ENCODE measurements at regions not wholly inside any gene's neighbourhood (a gene's known extent, or its start where the extent isn't known, plus 50 kb on each side); places are given as distances from the start of the nearest gene placed in this dataset.
A peak's percentile ranks its signal among the peaks of the same experiment; 100 is the strongest.
"Not testable (repeated sequence)": the region's sequence is repeated elsewhere in the genome, so short reads cannot be mapped to it uniquely, and the experiment has no call there.

DNA sequence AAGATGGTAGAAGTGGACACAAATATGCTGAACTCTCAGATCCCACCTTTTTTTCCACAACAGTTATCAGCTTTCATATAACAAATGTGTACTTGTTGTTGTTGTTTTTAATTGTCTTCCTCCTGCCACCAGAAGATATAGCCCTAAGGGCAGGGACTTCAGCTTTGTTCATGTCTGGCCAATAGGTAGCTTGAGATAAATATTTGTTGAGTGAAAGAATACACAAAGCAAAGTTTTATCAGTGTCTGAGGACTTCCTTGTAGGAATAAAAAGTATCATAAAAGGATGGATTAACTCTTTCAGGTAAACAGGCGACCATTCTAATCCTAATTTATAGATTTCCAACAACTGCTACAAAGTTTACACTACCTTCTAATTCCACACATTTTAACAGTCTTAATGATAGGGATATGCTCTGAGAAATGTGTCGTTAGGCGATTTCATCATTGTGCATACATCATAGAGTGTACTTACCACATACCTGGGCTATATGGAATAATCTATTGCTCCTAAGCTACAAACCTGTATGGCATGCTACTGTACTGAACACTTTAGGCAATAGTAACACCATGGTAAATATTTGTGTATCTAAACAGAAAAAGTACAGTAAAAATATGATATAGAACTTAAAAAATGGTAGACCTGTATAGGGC lies 186.1 kb downstream of the ATOH1 start:
- DNase-seq (ENCODE audit: low spot score) = no peak

DNA sequence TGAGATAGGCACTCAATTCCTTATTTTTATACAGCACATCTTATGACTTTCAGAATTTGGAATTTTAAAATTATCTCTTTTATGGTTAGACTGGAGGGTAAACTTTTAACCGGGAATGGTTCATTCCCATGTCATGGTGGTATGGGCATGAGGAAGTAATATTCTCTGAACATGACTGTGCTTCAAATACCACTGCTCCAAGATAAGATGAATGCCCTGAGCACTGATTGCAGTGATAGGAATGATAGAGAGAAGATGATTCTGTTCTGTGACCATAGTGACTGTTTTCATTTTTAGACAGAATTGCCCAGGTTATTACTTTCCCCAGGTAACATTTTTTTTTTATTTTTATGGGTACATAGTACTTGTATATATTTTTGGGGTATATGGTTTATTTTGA lies 187.4 kb downstream of the ATOH1 start:
- no peak for DNase-seq (ENCODE audit: low spot score)

DNA sequence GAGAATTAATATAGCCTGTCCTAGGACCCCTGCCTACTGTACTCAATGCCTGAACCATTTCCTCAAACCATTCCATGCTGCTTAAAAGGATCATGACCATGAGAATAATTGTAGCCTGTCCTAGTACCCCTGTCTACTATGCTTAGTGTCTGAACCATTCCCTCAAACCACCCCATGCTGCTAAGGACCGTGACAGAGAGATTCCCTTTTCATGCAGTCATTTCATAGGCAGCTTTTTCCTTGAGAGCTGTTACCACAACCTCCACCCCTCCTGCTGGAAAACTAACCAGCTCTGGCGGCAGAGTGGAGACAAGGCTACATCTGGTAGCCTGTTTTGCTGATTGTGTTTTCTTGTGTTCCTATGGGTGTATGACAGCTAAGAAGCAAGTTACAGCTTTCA lies 174.9 kb upstream of the SMARCAD1 start:
- no peak for DNase-seq (ENCODE audit: low spot score)

DNA sequence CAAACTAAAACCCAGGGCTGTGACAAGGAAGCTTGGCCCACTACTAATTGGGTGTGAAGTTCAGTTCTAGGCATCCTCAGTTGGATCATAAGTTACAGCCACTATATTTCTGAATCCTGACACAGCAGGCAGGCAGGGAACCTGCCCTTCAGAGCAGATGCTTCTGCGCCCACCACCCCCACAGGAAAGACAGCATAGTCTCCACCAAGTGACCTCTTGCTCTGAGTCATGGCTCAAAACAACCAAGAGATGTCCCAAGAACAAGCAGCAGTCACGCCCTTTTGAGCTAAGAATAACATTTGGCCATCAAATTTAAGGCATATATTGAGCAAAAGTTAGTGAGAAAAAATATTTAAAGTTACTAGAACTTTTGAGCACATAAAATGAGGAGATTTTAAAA lies 170.7 kb upstream of the SMARCAD1 start:
- DNase-seq (ENCODE audit: low spot score) = no peak

DNA sequence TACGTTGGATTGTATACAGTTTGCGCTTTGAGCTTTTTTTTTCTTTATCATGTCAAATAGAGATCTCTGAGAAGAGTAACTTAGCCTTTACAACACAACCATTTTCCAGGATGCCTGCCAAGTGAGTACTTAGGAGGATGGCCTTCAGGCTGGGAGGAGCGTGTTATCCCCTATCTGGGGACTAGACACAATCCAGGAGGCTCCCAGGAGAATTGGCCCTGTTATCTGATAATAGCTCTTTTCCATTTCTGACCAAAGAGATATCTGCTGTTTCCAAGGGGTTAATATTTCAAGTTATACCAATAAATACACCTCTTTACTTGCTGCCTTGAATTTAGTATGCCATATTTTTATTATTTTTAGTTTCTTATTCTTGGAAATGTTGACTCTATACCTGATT lies 169.5 kb upstream of the SMARCAD1 start:
- peak; percentile 82 for DNase-seq (ENCODE audit: low spot score)

DNA sequence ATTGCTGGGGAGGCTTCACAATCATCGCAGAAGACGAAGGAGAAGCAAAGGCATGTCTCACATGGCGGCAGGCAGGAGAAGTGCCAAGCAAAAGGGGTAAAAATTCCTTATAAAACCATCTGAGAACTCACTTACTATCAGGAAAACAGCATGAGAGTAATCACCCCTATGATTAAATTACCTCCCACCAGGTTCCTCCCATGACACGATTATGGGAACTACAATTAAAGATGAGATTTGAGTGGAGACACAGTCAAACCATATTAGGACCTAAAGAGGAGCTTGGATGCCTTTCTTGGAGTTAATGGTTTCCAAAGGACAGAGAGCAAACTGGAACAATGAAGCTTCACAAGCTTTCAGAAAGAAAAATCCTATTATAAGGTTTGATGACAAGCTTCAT lies 168.4 kb upstream of the SMARCAD1 start:
- DNase-seq (ENCODE audit: low spot score) = no peak

DNA sequence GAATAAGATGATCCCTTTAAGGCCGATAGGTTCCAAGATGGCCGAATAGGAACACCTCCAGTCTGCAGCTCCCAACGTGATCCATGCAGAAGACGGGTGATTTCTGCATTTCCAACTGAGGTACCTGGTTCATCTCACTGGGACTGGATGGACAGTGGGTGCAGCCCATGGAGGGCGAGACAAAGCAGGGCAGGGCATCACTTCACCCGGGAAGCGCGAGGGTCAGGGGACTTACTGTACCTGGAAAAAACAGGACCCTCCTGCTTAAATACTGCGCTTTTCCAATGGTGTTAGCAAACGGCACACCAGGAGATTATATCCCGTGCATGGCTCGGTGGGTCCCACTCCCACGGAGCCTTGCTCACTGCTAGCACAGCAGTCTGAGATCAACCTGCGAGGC lies 163.2 kb upstream of the SMARCAD1 start:
- not testable (repeated sequence) for DNase-seq (ENCODE audit: low spot score)

DNA sequence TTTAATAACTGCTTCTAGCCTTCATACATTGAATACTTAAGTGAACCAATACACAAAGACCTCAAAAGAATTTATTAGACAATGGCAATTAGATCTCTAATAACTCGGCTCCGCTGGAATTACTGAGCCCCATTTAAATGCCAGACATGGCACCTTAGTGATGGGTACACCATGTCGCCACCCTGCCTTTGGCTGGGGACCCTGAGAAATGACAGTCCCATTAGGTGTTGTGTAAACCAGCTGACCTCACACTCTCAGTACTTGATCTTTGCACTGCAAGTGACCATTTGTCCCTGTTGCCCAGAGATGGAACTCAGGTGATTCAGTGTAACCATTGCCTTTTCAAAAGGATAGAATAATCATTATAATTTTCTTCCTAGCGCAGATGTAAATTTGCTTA lies 144.6 kb upstream of the SMARCAD1 start:
- no peak for DNase-seq (ENCODE audit: low spot score)

DNA sequence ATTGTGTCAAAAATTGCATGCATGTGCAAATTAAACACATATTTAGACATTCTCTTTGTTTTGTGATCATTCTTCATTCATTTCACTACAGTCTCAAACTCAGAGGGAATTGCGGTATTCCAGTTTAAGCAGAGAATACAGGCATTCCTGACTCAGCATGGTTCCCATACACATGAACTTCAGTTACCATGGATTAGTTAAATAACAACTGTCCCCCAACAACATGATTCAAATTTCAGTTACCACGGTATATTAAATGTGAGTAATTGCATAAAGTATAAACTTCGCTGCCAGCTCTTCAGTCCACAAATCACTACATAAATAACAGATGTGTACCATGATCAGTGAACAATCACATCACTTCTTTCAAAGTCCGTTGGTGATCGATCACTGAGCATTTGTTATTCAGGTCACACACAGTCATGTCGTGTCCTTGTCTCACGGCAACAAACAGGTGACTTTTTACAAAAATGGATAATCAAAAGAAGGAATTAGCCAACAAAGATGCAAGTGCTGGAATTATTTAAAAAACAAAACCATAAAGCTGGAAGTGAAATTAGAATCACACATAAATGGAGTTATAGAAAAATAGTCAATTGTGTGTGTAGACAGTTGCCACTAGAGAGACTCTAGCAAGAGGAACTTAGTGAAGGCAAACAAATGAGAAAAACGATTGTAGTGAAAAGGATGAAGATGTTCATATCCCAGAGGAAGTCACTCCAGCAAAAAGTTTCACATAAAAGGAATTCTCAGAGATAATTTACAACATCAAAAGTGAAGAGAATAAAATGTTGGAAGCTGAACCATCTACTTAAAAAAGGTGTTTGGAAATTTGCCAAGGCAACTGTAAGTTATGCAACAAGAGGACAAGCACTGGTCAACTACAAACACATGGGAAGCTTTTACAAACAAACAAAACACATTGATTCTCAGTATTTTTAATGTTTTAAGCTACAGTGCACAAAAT lies 138.6 kb upstream of the SMARCAD1 start:
- DNase-seq (ENCODE audit: low spot score) = no peak

DNA sequence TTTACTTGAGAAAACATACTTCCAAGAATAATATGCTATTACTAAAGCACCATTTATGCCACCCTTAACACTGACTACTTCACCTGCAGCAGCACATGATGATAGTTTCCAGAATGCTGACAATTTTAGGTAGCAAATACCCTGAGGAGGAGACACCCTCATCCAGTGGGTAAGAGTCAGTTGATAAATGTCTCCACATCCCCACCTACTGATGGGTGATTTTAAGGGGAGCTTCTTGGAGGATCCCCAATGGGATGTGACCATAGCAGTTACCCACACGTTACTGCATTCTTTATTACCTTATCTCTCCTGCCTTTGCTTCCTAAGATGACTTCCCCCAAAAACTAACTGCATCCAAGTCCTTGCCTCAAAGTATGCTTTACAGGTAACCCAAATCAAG lies 131.2 kb upstream of the SMARCAD1 start:
- DNase-seq (ENCODE audit: low spot score) = peak; percentile 37

DNA sequence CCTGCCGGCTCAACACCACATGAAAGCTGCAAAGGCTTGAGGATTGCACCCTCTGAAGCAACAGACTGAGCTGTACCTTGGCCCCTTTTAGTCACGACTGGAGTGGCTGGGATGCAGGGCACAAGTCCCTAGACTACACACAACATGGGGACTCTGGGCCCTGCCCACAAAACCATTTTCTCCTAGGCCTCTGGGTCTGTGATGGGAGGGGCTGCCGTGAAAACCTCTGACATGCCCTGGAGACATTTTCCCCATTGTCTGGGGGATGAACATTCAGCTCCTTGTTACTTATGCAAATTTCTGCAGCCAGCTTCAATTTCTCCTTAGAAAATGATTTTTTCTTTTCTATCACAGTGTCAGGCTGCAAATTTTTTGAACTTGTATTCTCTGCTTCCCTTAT lies 123.5 kb upstream of the SMARCAD1 start:
- DNase-seq (ENCODE audit: low spot score) = no peak

DNA sequence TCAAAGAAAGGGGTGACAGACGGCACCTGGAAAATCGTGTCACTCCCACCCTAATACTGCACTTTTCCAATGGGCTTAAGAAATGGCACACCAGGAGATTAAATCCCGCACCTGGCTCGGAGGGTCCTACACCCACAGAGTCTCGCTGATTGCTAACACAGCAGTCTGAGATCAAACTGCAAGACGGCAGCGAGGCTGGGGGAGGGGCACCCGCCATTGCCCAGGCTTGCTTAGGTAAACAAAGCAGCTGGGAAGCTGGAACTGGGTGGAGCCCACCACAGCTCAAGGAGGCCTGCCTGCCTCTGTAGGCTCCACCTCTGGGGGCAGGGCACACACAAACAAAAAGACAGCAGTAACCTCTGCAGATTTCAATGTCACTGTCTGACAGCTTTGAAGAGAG lies 108.5 kb upstream of the SMARCAD1 start:
- not testable (repeated sequence) for DNase-seq (ENCODE audit: low spot score)

DNA sequence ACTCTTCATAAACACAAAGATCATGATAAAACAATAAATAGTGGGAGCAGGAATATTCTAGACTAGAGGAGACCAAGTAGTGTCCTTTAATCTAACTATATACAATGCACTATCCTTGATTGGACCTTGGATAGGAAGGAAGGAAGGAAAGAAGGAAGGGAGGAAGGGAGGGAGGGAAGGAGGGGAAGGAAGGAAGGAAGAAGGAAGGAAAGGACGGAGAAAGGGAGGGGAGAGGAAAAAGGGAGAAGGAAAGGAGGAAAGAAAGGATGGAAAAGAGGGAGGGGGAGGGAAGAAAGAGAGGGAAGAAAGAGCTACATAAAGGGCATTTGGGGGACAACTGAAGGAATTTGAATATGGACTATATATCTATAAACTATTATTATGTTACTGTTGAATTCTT lies 95.0 kb upstream of the SMARCAD1 start:
- no peak for DNase-seq (ENCODE audit: low spot score)

DNA sequence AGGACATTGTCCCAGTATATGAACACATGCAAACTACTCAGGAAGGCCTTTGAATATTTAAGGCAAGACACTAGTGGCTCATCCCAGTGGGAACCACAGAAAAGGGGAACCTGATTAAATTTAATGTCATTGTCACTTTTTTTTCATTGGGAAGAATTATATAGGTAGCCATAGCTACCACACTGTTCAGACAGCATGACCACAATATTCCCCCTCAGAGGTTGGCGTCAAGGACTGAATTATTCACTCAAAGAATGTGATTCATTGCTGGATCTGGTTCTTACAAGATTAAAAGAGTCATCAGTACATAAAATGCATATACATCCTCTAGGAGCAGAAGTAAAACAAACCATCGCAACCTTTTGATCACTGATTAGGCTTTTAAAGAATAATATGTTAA lies 92.0 kb upstream of the SMARCAD1 start:
- DNase-seq (ENCODE audit: low spot score) = no peak

DNA sequence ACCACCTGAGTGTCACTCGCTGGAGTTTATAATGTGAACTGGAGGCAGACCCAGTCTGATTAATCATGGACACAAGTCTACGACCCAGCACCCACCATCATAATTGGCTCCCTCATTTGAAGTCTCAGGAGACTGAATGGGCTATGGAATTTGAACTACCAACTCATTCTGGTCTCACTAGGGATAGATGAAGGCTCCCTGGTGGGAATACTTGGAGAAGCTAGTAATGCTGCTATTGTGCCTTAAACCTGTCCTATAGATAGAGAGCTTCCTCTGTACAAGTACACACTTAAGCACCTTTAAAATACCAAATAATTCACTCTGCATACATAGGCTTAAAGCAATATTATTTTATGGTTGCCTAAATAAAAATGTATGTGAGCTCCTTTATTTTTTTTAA lies 90.8 kb upstream of the SMARCAD1 start:
- DNase-seq (ENCODE audit: low spot score) = no peak

DNA sequence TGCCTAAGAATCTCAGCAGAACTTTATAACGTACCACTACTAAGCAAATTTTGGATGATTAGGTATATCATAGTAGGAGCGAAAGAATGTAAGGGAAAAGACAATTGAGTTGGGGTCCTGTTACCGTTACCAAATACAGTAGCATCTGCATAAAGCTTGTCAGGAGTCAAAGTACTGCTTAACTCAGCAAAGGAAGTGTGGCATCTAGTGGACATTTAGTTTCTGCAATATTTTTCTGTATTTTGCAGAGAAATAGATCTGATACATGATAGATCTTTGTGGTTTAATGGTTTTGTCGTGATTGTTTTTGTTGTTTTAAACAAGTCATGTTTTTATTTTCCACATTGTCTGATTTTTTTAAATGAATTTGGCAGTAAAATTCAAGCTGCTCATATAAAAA lies 81.0 kb upstream of the SMARCAD1 start:
- peak; percentile 20 for DNase-seq (ENCODE audit: low spot score)

DNA sequence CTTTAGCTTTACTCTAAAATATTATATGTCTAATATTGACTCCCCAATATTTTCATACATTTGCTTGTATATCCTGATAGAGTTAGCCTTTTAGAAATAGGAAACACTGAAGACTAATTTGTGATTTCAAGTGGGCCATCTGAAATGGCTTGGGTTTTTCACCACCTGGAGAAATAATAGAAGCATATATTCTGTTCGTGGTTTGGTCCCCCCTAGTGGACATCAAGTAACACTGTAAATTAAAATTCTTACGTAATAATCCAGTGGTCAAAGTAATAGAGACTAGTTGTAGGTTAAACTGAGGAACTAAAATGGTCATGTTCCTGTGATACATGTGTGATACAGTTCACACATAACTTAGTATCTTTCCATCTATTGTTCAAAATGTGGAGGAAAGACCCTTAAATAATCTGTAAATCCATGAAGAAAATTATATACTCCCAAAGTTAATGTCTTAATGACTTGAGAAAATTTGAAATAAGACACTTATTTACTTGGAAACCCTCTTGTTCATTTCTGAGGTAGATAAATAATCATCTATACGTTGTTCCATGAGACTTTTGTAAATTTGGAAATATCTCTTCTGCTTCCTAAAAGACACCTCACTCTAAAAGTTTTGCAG lies 79.8 kb upstream of the SMARCAD1 start:
- DNase-seq (ENCODE audit: low spot score) = peak; percentile 38

DNA sequence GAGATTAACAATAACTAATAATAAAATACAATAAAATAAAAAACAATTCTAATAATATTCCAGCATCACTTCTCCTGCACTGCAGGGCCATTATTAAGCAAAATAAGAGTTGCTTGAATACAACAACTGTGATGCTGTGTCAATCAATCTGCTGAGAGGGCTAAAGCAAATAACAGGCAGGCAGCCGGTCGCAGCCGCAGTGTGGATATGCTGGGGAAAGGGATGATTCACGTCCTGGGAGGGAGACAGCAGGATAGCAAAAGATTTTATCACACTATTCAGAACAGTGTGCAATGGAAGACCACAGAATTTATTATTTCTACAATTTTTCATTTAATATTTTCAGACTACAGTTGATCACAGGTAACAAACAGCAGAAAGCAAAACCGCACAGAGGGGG lies 76.5 kb upstream of the SMARCAD1 start:
- no peak for DNase-seq (ENCODE audit: low spot score)

DNA sequence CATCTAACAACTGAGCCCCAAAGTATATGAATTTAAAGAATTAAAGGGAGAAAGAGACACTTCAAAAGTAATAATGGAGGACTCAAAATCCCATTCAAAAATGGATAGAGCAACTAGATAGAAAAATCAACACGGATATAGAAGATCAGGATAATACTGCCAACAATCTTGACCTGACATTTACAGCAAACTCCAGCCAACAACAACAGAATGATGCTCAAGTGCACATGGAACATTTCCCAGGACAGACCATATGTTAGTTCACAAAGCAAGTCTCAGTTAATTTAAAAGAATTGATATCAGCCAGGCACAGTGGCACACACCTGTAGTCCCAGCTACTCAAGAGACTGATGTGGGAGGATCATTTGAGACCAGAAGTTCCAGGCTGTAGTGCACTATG lies 72.0 kb upstream of the SMARCAD1 start:
- DNase-seq (ENCODE audit: low spot score) = no peak

DNA sequence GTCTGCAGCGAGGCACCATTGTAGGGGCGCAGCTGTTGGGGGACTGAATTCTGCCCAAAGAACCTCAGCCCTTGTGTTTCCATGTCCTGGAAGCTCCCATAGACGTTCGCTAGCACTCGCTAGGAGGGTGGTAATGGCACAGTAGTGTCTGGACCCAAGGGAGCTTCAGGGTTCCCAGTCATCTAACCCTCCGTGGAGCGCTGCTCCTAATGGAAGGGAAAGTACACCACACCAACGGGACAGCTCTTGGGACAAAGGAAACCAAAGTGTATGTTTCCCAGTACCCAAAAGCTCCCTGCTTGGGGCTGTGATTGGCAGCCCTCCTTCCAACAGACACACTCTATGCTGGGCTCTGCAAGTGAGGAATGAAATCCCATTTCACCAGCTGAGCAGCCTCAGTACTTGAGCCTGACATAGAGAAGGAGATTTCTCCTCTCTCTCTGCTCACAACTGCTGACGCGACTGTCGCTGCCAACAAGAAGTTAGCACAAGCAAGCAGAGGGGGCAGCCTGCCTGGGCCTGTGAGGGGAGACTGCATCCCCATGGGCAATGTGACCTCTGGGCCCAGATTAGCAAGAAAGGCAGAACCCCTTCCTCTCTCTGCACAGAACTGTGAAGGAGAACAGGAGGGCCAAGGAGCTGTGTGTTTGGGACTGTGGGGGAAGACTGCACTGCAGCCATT lies 67.6 kb upstream of the SMARCAD1 start:
- no peak for DNase-seq (ENCODE audit: low spot score)

DNA sequence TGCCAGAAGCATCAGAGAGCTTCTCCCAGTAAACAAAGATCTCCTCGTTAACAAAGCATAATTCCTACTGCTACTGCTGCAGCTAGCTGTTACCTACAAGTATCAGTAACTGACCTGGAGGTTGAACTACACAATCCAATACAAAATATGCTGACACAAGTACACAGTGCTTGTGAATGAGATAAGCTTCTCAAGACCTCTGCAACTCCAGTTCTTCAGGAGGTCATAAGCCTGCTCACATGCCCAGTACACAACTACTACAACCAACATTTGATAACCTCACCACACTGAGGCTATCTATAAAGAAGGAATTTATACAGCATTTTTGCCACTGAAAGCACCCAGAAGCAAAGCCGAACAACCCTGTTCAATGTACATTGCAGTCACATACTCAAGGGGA lies 66.7 kb upstream of the SMARCAD1 start:
- DNase-seq (ENCODE audit: low spot score) = no peak

DNA sequence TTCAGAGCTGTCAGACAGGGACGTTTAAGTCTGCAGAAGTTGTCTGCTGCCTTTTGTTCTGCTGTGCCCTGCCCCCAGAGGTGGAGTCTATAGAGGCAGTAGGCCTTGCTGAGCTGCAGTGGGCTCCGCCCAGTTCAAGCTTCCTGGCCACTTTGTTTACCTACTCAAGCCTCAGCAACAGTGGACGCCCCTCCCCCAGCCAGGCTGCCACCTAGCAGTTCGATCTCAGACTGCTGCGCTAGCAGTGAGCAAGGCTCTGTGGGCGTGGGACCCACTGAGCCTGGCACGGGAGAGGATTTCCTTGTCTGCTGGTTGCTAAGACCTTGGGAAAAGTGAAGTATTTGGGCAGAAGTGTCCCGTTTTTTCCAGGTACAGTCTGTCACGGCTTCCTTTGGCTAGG lies 59.6 kb upstream of the SMARCAD1 start:
- not testable (repeated sequence) for DNase-seq (ENCODE audit: low spot score)

DNA sequence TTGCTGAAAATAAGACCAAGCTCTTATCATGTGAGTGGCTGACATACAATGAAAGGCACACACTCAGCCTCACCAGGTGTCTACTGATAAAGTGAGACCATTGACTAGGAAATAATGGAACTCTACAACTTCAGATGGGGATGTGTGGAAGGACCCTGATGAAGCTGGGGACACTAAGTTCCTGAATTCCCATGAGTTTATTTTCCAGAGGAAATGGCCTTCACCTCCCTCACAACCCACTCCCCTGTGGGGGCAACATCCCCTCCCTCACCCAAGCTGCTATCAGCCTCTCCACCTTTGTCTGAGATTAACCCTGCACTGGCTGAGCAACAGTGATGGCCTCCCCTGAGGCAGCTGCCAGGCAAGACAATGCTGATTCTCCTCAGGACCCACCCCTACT lies 55.2 kb upstream of the SMARCAD1 start:
- no peak for DNase-seq (ENCODE audit: low spot score)

Data from D341Med (cell line).